NCI-H345 (cell line): ENCODE measurements at regions not wholly inside any gene's neighbourhood (a gene's known extent, or its start where the extent isn't known, plus 50 kb on each side); places are given as distances from the start of the nearest gene placed in this dataset.
"Not testable (repeated sequence)": the region's sequence is repeated elsewhere in the genome, so short reads cannot be mapped to it uniquely, and the experiment has no call there.

Experiments used
- DNase-seq: peaks from one replicate; lab custom pipeline; 2025; lab: John Stamatoyannopoulos, UW

DNA sequence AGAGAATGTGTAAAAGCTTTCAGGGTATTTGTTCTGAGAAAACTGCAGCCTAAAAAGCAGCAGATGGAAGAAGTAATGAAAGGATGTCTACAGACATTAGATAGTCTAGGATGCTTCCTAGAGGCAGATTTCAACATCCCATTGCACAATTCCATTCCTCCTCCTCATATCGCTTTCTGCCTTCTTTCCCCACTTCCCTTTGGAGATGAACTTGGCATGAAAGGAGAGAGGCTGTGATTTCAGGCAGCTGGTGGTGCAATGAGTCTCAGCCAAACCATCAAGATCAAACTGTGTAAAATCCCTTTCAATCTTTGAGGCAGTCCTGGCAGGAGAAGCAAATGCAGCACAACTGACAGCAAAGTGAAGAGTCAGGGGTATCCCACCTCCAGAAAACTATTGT is 438.7 kb upstream of the KCNMB2 start:
- no peak for DNase-seq

DNA sequence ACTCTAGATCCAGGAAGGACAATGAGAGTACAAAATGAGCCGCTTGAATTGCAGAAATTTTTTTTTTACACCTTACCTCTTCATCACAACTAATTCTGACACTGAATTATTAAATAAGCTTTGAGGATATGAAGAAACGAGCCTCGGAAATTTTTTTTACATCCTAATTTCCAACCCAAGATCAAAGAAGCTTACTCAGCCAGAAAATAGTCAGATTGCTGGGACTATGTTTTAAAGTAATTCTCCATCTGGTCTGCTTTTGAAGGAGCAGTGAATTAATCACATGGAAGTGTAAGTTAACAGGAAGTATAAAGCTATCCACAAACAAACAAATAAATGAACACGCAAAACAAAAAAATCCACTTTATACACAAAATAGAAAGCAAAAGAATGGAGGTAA is 437.0 kb upstream of the KCNMB2 start:
- DNase-seq, result no peak

DNA sequence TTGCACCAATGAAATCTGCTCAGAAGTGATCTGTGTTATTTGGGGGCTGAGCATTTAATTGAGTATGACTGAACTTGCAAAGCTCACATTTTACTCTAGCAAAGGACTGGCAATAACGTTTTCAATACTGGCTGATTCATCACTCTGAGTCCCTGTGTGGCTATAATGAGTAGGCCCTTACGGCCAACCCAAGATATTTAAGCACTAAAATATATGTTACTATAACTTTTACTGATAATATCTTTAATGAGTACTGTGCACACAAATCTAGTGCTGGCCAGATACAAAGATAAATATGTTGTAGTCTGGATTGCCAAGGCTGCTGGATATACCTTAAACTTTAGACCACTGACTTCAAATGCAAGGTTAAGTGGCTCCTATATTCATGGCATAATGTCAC is 436.4 kb upstream of the KCNMB2 start:
- no peak for DNase-seq

DNA sequence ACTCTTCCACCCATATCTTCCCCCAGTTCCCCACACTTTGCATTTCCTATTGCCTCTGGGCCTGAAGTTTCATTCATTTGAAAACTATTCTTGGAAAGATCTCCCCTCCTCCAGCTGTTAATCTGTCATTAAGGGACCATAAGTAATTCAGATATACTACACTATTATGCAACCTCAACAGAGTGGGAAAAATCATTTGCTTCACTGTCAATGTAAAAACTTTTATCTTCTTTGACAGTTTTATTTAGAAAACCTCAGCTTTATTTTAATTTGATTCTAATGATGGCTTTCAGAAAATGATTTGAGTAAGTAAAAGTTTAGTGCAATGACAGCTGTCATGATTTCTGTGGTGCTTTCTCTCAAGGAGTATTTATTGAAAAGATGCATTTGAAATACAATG is 435.3 kb upstream of the KCNMB2 start:
- no peak for DNase-seq

DNA sequence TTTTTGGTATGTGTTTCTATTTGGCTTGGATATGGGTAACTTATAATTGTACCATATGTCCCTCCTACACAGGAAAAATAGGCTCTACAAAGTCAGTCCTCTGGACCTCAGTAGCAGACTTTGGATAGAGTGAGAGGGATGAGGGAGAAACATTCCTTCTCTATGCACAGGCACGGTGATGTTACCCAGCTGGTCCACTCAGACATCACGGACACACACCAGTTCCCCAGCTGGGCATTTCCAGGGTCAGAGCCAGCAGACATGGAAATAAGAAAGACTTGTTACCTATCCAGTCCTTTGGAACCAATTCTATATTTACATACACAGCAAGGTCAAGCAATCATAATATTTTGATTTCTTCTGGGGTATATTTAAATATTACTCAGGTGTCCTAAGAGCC is 433.1 kb upstream of the KCNMB2 start:
- DNase-seq, result no peak

DNA sequence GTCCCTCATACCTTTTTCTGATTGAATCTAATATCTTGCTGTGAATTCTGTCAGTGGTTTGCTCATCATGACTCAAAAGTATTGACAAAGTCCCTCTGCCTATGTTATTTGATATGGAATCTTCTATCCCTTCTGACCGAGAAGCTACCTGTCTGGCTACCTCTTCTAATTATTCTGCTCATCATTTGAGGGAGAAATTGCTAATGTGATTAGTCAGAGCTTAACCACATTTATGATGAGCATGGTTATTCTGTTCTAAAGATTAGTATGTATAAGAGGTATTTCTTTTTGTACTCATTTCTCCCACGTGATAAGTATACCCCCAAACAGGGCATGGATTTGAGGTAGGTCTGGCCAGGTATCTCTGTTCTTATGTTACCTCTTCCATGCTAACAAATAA is 428.4 kb upstream of the KCNMB2 start:
- no peak for DNase-seq

DNA sequence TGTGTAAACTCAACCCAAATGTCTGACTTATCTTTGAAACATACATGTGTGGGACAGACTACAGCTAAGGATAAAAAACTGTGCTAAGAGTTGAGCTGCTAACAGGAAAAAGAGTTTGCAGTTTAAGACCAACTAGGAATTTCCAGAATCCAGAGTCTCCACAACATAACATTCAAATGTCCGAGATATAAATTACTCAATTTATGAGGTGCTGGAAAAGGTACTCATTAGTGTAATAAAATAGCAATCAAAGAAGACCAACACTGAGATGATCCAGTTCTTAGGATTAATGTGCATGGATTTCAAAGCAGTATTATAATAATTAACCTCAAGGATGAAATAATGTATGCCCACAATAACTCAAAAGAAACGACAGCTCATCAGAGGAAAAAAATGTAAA is 426.5 kb upstream of the KCNMB2 start:
- no peak for DNase-seq

DNA sequence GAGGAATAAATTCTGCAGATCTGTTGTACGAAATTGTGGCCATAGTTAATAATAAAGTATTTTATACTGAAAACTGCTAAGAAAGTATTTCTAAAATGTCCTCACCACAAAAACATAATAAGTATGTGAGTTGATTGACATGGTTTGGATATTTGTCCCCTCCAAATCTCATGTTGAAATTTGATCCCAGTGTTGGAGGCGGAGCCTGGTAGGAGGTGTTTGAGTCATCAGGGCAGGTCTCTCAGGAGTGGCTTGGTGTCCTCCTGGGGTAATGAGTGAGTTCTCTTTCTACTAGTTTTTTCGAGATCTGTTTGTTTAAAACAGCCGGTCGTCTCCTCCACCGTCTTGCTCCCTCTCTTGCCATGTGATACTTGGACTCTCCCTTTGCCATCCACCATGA is 424.1 kb upstream of the KCNMB2 start:
- no peak for DNase-seq

DNA sequence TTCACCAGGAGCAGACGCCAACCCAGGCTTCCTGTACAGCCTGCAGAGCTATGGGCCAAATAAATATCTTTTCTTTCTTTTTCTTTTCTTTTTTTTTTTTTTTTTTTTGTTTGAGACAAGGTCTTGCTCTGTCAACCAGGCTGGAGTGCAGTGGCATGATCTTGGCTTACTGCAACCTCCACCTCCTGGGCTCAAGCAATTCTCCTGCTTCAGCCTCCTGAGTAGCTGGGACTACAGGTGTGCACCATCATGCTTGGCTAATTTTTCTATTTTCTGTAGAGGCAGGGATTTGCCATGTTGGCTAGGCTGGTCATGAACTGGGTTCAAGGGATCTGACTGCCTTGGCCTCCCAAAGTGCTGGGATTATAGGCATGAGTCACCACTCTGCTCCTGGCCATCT is 423.7 kb upstream of the KCNMB2 start:
- DNase-seq, result not testable (repeated sequence)

DNA sequence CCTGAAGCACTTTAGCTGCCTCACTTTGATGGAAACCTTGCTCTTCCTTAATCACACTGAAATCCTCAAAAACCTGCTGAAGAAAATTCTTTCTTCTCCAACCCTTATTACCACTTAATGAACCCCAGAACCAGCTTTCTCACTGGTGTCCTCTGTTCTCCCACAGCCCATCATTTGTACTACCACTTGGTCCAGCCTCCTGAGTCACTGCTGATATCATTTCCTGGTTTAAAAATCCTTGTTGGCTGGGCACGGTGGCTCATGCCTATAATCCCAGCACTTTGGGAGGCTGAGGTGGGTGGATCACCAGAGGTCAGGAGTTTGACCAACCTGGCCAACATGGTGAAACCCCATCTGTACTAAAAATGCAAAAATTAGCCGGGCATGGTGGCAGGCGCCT is 418.6 kb upstream of the KCNMB2 start:
- DNase-seq, result no peak

DNA sequence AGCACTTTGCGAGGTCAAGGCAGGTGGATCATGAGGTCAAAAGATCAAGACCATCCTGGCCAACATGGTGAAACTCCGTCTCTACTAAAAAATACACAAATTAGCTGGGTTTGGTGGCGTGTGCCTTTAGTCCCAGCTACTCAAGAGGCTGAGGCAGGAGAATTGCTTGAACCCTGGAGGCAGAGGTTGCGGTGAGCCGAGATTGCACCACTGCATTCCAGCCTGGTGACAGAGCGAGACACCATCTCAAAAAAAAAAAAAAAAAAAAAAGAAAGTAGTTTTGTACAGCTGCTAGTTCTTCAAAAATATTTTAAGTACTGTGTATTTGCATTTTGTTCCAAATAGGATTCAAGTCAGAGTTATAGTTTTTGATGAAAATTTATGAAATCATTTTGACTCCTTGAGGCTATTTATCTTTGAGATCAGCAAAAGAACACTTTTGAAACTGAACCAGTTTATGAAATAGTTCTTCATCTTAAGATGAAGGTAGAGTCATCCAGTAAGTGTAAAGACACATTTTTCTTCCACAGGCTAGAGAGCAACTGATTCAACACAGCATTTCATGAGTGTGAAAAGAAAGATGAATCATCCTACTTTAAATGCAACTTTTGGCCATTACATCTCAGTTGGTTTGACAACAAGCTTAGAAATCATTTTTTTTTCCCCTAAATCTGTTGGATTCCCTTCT is 416.5 kb upstream of the KCNMB2 start:
- DNase-seq, result not testable (repeated sequence)

DNA sequence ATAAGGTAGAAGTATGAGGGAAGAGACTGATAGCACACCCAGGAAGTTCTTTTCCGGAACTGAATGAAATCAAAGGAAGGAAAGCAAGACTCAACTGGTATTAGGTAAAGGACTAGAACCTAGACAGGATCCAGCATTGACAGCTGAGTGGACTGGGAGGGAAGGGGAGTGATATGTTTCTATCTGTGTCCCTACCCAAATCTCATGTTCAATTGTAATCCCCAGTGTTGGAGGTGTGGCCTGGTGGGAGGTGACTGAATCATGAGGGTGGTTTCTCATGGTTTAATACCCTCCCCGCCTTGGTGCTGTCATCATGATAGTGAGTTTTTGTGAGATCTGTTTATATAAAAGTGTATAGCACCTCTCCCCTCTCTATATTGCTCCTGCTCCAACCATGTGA is 415.9 kb upstream of the KCNMB2 start:
- DNase-seq, result no peak

DNA sequence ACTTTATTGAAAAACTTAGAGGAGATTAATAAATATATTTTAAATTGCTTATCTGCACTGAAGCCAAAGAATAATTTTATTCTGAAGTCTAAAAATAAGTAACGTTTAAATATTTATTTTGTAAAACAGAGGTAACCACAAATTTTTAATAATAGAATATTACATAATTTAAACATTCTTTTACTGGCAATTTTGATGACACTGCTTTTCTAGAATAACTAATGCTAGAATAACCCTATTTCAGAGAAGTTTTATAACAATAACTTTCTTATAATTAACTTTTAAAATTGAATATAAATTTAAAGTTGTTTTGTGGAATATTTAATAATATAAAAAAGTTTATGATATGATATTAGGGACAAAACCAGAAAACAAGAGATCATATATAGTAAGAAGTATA is 409.6 kb upstream of the KCNMB2 start:
- no peak for DNase-seq

DNA sequence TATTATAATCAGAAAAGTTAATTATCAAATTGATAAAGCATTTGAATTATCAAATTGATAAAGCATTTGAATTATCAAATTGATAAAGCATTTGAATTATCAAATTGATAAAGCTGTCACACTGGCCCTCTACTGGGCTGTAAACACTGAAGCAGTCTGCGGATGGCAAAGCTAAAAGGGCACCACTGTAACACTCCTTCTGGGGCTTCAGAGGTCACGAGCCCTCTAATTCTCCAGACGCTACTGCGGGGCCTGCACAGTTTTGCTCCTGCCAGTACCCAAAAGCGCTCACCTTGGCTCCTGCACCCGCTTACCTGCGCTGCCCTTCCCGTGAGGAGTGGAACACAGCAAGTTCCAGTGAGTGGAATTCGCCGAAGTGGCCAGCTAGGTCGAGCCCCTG is 409.0 kb upstream of the KCNMB2 start:
- DNase-seq, result no peak

DNA sequence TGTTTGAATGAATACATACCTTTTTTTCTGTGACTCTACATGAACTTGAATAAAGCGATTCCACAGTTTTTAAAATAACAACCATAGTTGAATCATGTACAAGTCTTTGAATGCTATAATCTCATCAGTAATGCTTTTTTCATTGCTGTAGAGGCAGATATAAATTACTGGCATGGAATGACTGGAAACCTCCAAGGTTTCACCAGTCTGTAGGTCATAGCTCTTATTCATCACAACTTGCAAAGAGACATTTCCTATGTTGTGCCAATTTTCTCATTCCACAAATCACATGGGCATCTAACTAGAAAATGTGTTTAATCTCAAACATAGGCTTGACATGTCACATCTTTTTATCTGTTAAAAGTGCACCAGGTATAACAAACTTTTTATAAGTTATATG is 407.1 kb upstream of the KCNMB2 start:
- DNase-seq, result no peak

DNA sequence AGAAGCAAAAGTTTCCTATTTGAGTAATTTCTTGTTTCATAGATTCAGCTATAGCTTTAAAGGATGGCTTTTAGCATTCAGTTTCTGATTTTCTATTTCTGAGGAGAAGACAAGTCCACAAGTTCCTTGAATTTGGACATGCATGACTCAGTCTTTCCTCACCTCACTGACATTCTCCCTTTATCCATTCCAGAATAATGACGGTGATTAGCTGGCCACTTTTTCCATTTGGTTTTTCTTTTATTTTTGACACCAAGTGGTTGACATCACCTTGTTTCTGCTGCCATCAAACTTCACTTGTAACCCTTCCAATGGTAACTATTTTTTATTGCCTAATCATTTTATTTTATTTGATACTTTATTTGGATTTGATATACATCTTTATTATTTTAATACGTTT is 404.4 kb upstream of the KCNMB2 start:
- DNase-seq, result no peak

DNA sequence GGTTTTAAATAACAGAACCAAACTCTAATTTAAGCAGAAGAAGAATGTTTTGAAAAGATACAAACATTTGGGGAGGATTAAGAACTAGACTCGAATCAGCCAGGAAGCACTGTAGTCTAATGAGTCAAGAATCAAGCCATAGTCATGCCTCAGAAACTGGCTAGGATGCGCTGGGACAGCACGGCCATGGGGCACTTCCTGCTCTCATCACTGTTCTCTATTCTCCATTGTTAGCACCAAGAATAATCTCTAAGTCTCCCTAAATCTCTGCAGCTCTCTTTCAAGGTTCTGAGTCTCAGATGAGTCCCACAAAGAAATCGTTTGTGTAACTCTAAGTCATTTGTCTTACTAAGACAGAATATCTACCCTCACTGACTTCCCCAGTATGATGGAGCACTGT is 399.0 kb upstream of the KCNMB2 start:
- no peak for DNase-seq

DNA sequence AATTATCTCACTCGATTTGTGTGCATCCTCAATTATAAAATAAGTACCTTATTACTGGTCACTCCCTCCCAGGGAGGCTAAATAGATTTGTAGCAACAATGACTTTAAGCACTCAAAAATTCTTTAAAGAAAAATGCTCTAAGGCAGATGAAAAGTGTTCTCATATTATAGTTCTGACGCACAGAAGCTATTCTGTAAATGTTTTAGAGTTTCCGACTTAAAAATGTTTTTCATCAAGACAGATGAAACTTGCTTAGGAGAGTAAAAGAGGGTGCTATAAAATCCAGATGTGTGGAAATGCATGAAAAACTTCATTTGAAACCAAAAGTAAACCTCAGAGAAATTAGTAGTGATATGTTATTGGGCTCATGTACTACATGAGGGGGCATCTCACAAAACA is 398.4 kb upstream of the KCNMB2 start:
- DNase-seq, result no peak

DNA sequence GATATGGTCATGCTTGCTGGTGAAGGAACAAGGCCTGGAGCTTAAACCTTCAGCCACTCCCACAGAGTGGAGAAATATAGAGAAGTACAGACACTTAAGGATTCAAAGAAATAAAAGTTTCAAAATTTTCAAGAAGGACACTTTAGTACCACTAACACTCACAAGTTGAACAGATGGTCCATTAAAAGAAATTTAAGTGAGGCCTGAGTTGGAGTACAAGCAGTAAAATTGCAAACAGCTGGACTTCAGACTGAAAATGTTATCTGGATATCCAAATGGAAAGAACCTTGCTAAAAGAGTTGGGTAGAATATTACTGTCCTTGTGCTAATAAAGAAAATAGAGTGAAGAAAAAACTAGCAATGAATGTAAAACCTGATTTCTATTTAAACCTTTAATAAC is 397.1 kb upstream of the KCNMB2 start:
- no peak for DNase-seq

DNA sequence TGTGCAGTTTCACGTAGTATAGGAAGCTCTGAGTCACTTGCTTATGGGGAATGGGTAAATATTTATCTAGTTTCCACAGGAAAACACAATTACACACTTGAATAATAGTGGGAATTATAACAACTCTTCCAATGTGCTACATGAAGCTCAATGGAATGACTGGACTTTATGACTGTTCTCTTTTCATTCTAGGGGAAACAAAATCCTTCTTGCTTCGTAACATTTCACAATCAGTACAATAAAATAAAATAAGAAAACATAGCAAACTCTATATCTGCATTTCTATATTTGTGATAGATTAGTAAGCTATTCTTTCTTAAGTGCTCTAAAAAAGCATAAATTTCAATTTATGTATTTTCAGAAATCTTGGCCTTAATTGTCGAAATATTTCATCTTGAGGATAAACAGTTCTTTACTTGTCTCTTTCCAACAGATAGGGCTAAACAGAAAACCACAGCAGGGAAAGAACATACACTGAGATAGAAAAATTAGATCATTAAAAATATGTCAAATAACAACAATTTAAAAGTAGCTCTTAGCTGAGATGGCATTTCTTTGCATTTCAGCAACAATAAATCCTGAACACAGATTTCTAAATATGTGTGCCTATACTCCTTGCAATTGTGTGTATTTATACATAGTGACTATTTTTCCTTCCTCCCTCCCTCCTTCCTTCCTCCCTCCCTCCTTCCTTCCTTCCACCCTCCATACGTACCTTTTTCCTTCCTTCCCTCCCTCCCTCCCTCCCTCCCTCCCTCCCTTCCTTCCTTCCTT is 395.5 kb upstream of the KCNMB2 start:
- DNase-seq, result no peak

DNA sequence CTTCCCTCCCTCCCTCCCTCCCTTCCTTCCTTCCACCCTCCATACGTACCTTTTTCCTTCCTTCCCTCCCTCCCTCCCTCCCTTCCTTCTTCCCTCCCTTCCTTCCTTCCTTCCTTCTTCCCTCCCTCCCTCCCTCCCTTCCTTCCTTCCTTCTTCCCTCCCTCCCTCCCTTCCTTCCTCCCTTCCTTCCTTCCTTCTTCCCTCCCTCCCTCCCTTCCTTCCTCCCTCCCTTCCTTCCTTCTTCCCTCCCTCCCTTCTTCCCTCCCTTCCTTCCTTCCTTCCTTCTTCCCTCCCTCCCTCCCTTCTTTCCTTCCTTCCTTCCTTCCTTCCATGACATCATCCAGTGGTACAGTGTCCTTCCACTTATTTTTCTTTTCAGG is 394.9 kb upstream of the KCNMB2 start:
- not testable (repeated sequence) for DNase-seq

DNA sequence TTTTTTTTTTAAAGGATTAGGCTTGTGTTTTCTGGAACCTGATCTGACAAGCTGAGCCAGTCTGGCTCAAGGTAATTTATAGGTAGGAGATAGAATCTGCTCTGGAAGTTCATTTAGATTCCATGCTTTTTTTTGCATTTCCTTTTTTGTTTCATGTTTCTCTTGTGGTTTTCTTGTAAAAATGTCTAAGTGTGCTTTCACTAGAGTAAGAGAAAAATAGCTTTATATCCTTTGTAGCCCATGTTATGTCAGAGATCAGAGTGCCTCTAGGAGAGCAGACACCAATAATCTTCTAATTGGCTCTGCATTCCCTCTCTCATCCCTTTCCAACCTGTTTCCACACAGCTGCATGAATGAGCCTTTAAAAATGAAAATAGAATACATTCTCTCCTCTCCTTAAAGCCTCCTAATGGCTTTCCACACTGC is 389.8 kb upstream of the KCNMB2 start:
- no peak for DNase-seq

DNA sequence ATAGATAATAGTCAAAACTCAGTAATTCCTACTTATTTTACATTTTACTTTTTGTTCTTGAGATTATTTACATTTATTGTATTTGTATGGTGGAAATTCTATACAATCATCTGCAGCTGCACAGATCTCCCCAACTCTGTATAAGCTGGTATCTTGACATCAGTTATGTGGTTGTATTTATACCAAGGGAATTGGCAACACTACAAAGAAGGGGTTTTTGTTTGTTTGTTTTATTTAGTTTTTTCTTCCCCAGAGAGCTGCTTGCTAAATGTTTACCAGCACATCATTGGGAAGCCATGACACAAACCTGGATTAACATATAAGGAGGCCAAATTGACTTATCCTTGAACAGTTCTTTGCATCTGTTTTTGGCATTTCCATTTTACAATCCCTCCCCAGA is 389.2 kb upstream of the KCNMB2 start:
- no peak for DNase-seq
